GM23338 (cell line): ENCODE measurements at regions not wholly inside any gene's neighbourhood (a gene's known extent, or its start where the extent isn't known, plus 50 kb on each side); places are given as distances from the start of the nearest gene placed in this dataset.

ENCODE experiments used
- ATAC-seq: fragments of 200-7000 bp; cut with Tn5 transposase; 3 replicates; pipeline ENCODE4 v1.9.1; 2020
- DNase-seq: peaks from one replicate; pipeline ENCODE4 v3.0.0-alpha.2; 2015; ENCODE audit warnings: low spot score
- H2AFZ ChIP-seq: fragments of 200-600 bp; sonication (generic); 2 replicates; pipeline ENCODE4 v1.8.0; 2016; ENCODE audit warnings: antibody characterized with exemption, mild to moderate bottlenecking, moderate library complexity
- H3F3A ChIP-seq: fragments of 200-600 bp; sonication (generic); replicated peaks from 2 replicates; pipeline ENCODE4 v1.8.0; 2017; ENCODE audit warnings: antibody characterized with exemption, mixed run types, low read depth
- H3K27ac ChIP-seq: fragments of 200-600 bp; sonication (generic); 2 replicates; pipeline ENCODE4 v1.6.1; 2016; ENCODE audit warnings: low read depth
- H3K27me3 ChIP-seq: fragments of 200-600 bp; sonication (generic); 2 replicates; pipeline ENCODE4 v1.8.0; 2016; ENCODE audit warnings: mild to moderate bottlenecking, mixed run types, moderate library complexity; ENCODE audit not compliant: insufficient read depth
- H3K36me3 ChIP-seq: fragments of 200-600 bp; sonication (generic); 2 replicates; pipeline ENCODE4 v1.8.0; 2016; ENCODE audit warnings: mild to moderate bottlenecking; ENCODE audit not compliant: insufficient read depth
- H3K4me1 ChIP-seq: fragments of 200-600 bp; sonication (generic); 2 replicates; pipeline ENCODE4 v1.8.0; 2016; ENCODE audit warnings: mild to moderate bottlenecking, moderate library complexity; ENCODE audit not compliant: insufficient read depth
- H3K4me2 ChIP-seq: fragments of 200-600 bp; sonication (generic); 2 replicates; pipeline ENCODE4 v1.7.1; 2017; ENCODE audit warnings: mixed run types
- H3K4me3 ChIP-seq: fragments of 200-600 bp; sonication (generic); 2 replicates; pipeline ENCODE4 v1.6.1; 2016; ENCODE audit warnings: mixed run types
- H3K79me2 ChIP-seq: fragments of 200-600 bp; sonication (generic); replicated peaks from 2 replicates; pipeline ENCODE4 v1.8.0; 2017; ENCODE audit warnings: mild to moderate bottlenecking; ENCODE audit not compliant: insufficient read depth
- H3K9me2 ChIP-seq: fragments of 200-600 bp; sonication (generic); 2 replicates; pipeline ENCODE4 v1.8.0; 2017; ENCODE audit not compliant: insufficient read depth
- H4K20me1 ChIP-seq: fragments of 200-600 bp; sonication (generic); replicated peaks from 2 replicates; pipeline ENCODE4 v1.8.0; 2017; ENCODE audit warnings: mild to moderate bottlenecking; ENCODE audit not compliant: insufficient read depth
- H3K27ac Mint-ChIP-seq: 2 replicates; pipeline ENCODE4 v1.8.0; 2020; ENCODE audit warnings: inconsistent platforms, mild to moderate bottlenecking, moderate library complexity, mixed read lengths
- H3K27me3 Mint-ChIP-seq: 3 replicates; pipeline ENCODE4 v1.8.0; 2022; ENCODE audit warnings: low read depth, mild to moderate bottlenecking, moderate library complexity, mixed read lengths, inconsistent platforms; ENCODE audit not compliant: insufficient read depth, poor library complexity
- H3K36me3 Mint-ChIP-seq: 3 replicates; pipeline ENCODE4 v1.8.0; 2021; ENCODE audit warnings: low read depth, mild to moderate bottlenecking, inconsistent platforms, moderate library complexity, mixed read lengths
- H3K4me1 Mint-ChIP-seq: 3 replicates; pipeline ENCODE4 v1.8.0; 2020; ENCODE audit warnings: mild to moderate bottlenecking, inconsistent platforms, mixed read lengths
- H3K4me3 Mint-ChIP-seq: 3 replicates; pipeline ENCODE4 v1.8.0; 2021; ENCODE audit warnings: moderate library complexity, mild to moderate bottlenecking, inconsistent platforms, mixed read lengths
- H3K9me3 Mint-ChIP-seq: 3 replicates; pipeline ENCODE4 v1.8.0; 2020; ENCODE audit warnings: moderate library complexity, mild to moderate bottlenecking, inconsistent platforms, mixed read lengths
- CREB1 ChIP-seq: fragments of 250-450 bp; sonication (Bioruptor Pico); IDR thresholded peaks from 2 replicates; pipeline ENCODE4 v1.5.0; 2020; ENCODE audit warnings: low read depth, mild to moderate bottlenecking, moderate library complexity
- CTCF ChIP-seq, 2 experiments: fragments of 200-600 bp in 1 of 2; sonication (generic) in 1 of 2; conservative IDR thresholded peaks; 2 replicates each; pipeline versions ENCODE4 v1.5.1 to v1.6.1; 2016 to 2017; ENCODE audit warnings: antibody characterized with exemption in 2 of 2, low read depth in 2 of 2, mild to moderate bottlenecking in 2 of 2, moderate library complexity in 1 of 2
- EZH2 ChIP-seq: fragments of 200-600 bp; sonication (generic); IDR thresholded peaks from one replicate; pipeline ENCODE4 v1.8.0; 2017; ENCODE audit warnings: antibody characterized with exemption, mild to moderate bottlenecking, low read depth; ENCODE audit not compliant: unreplicated experiment
- EZH2phosphoT487 ChIP-seq: fragments of 200-600 bp; sonication (generic); IDR thresholded peaks from one replicate; pipeline ENCODE4 v1.8.1; 2018; ENCODE audit warnings: antibody characterized with exemption; ENCODE audit not compliant: unreplicated experiment
- JUNB ChIP-seq: IDR thresholded peaks from one replicate; pipeline ENCODE4 v1.6.1; 2016; ENCODE audit warnings: antibody characterized with exemption; ENCODE audit not compliant: unreplicated experiment
- NANOG ChIP-seq: IDR thresholded peaks from 2 replicates; pipeline ENCODE4 v1.6.1; 2016; ENCODE audit warnings: antibody characterized with exemption, borderline replicate concordance
- POLR2AphosphoS5 ChIP-seq: IDR thresholded peaks from 2 replicates; pipeline ENCODE4 v1.6.1; 2016; ENCODE audit warnings: antibody characterized with exemption, low read depth
- STAT1 ChIP-seq: IDR thresholded peaks from one replicate; pipeline ENCODE4 v1.6.1; 2016; ENCODE audit warnings: antibody characterized with exemption; ENCODE audit not compliant: unreplicated experiment
- ZNF114 ChIP-seq: fragments of 250-450 bp; sonication (Bioruptor Pico); IDR thresholded peaks from 2 replicates; pipeline ENCODE4 v1.5.0; 2020; ENCODE audit warnings: mild to moderate bottlenecking, moderate library complexity
- ZNF331 ChIP-seq: fragments of 250-450 bp; sonication (Bioruptor Pico); IDR thresholded peaks from 2 replicates; pipeline ENCODE4 v1.5.0; 2020; ENCODE audit warnings: low read depth, mild to moderate bottlenecking, moderate library complexity
- TF ChIP-seq, protein P1 (sequence below): IDR thresholded peaks from one replicate; pipeline ENCODE4 v1.6.1; 2018; ENCODE audit warnings: antibody characterized with exemption; ENCODE audit not compliant: unreplicated experiment
- TF ChIP-seq, protein P2 (sequence below): IDR thresholded peaks from 2 replicates; pipeline ENCODE4 v1.6.1; 2016; ENCODE audit warnings: antibody characterized with exemption
- TF ChIP-seq, protein P3 (sequence below): fragments of 250-450 bp; sonication (Bioruptor Pico); IDR thresholded peaks from 2 replicates; pipeline ENCODE4 v1.5.0; 2020; ENCODE audit warnings: mild to moderate bottlenecking, moderate library complexity

- Histone ChIP-seq H3K4me2 (no peak overlapping the region), H2AFZ (no peak overlapping the region), H3K9me2 (peaks cover 5% of the 10 kb centered on the region), H3F3A (no peaks in the 10 kb centered on the region), H3K4me1 (no peaks in the 10 kb centered on the region; the same call in 1 of the 2 replicates), H3K27ac (no peak overlapping the region), H3K79me2 (peaks cover 9% of the 10 kb centered on the region), H3K27me3 (no peaks in the 10 kb centered on the region), H4K20me1 (no peaks in the 10 kb centered on the region), H3K4me3 (no peak overlapping the region), H3K36me3 (no peaks in the 10 kb centered on the region)
- Mint-ChIP-seq H3K27ac (no peak overlapping the region), H3K4me3 (no peak overlapping the region), H3K9me3 (peaks cover 23% of the 10 kb centered on the region; the same call in 2 of the 3 replicates), H3K4me1 (no peaks in the 10 kb centered on the region), H3K27me3 (peaks cover 1% of the 10 kb centered on the region), H3K36me3 (peaks cover 19% of the 10 kb centered on the region; the same call in 2 of the 3 replicates)
- no peak for DNase-seq
- no peak for ATAC-seq
- no peak for TF ChIP-seq POLR2AphosphoS5
- no peak for TF ChIP-seq ZNF331 (CRISPR knock-in tag)
- no peak for TF ChIP-seq EZH2
- TF ChIP-seq, protein P1, sequence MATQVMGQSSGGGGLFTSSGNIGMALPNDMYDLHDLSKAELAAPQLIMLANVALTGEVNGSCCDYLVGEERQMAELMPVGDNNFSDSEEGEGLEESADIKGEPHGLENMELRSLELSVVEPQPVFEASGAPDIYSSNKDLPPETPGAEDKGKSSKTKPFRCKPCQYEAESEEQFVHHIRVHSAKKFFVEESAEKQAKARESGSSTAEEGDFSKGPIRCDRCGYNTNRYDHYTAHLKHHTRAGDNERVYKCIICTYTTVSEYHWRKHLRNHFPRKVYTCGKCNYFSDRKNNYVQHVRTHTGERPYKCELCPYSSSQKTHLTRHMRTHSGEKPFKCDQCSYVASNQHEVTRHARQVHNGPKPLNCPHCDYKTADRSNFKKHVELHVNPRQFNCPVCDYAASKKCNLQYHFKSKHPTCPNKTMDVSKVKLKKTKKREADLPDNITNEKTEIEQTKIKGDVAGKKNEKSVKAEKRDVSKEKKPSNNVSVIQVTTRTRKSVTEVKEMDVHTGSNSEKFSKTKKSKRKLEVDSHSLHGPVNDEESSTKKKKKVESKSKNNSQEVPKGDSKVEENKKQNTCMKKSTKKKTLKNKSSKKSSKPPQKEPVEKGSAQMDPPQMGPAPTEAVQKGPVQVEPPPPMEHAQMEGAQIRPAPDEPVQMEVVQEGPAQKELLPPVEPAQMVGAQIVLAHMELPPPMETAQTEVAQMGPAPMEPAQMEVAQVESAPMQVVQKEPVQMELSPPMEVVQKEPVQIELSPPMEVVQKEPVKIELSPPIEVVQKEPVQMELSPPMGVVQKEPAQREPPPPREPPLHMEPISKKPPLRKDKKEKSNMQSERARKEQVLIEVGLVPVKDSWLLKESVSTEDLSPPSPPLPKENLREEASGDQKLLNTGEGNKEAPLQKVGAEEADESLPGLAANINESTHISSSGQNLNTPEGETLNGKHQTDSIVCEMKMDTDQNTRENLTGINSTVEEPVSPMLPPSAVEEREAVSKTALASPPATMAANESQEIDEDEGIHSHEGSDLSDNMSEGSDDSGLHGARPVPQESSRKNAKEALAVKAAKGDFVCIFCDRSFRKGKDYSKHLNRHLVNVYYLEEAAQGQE = no peak
- TF ChIP-seq CTCF (conservative IDR thresholded peaks at IDR 0.05; ENCODE audit: low read depth in 2 of 2) = no peak
- TF ChIP-seq STAT1 = no peak
- TF ChIP-seq, protein P2, sequence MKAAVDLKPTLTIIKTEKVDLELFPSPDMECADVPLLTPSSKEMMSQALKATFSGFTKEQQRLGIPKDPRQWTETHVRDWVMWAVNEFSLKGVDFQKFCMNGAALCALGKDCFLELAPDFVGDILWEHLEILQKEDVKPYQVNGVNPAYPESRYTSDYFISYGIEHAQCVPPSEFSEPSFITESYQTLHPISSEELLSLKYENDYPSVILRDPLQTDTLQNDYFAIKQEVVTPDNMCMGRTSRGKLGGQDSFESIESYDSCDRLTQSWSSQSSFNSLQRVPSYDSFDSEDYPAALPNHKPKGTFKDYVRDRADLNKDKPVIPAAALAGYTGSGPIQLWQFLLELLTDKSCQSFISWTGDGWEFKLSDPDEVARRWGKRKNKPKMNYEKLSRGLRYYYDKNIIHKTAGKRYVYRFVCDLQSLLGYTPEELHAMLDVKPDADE = no peak
- TF ChIP-seq, protein P3, sequence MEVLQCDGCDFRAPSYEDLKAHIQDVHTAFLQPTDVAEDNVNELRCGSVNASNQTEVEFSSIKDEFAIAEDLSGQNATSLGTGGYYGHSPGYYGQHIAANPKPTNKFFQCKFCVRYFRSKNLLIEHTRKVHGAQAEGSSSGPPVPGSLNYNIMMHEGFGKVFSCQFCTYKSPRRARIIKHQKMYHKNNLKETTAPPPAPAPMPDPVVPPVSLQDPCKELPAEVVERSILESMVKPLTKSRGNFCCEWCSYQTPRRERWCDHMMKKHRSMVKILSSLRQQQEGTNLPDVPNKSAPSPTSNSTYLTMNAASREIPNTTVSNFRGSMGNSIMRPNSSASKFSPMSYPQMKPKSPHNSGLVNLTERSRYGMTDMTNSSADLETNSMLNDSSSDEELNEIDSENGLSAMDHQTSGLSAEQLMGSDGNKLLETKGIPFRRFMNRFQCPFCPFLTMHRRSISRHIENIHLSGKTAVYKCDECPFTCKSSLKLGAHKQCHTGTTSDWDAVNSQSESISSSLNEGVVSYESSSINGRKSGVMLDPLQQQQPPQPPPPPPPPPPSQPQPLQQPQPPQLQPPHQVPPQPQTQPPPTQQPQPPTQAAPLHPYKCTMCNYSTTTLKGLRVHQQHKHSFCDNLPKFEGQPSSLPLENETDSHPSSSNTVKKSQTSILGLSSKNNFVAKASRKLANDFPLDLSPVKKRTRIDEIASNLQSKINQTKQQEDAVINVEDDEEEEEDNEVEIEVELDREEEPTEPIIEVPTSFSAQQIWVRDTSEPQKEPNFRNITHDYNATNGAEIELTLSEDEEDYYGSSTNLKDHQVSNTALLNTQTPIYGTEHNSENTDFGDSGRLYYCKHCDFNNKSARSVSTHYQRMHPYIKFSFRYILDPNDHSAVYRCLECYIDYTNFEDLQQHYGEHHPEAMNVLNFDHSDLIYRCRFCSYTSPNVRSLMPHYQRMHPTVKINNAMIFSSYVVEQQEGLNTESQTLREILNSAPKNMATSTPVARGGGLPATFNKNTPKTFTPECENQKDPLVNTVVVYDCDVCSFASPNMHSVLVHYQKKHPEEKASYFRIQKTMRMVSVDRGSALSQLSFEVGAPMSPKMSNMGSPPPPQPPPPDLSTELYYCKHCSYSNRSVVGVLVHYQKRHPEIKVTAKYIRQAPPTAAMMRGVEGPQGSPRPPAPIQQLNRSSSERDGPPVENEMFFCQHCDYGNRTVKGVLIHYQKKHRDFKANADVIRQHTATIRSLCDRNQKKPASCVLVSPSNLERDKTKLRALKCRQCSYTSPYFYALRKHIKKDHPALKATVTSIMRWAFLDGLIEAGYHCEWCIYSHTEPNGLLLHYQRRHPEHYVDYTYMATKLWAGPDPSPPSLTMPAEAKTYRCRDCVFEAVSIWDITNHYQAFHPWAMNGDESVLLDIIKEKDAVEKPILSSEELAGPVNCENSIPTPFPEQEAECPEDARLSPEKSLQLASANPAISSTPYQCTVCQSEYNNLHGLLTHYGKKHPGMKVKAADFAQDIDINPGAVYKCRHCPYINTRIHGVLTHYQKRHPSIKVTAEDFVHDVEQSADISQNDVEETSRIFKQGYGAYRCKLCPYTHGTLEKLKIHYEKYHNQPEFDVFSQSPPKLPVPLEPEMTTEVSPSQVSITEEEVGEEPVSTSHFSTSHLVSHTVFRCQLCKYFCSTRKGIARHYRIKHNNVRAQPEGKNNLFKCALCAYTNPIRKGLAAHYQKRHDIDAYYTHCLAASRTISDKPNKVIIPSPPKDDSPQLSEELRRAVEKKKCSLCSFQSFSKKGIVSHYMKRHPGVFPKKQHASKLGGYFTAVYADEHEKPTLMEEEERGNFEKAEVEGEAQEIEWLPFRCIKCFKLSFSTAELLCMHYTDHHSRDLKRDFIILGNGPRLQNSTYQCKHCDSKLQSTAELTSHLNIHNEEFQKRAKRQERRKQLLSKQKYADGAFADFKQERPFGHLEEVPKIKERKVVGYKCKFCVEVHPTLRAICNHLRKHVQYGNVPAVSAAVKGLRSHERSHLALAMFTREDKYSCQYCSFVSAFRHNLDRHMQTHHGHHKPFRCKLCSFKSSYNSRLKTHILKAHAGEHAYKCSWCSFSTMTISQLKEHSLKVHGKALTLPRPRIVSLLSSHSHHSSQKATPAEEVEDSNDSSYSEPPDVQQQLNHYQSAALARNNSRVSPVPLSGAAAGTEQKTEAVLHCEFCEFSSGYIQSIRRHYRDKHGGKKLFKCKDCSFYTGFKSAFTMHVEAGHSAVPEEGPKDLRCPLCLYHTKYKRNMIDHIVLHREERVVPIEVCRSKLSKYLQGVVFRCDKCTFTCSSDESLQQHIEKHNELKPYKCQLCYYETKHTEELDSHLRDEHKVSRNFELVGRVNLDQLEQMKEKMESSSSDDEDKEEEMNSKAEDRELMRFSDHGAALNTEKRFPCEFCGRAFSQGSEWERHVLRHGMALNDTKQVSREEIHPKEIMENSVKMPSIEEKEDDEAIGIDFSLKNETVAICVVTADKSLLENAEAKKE (CRISPR knock-in tag) = no peak
- TF ChIP-seq ZNF114 = no peak
- TF ChIP-seq NANOG = no peak
- no peak for TF ChIP-seq EZH2phosphoT487
- TF ChIP-seq JUNB = no peak
- TF ChIP-seq CREB1 (CRISPR knock-in tag) = no peak
These were observed 469.3 kb downstream of the NEBL start for GRCh38 chr10:20427821-20428220.
